Ovary (tissue), 7 donors: ENCODE measurements at regions not wholly inside any gene's neighbourhood (a gene's known extent, or its start where the extent isn't known, plus 50 kb on each side); places are given as distances from the start of the nearest gene placed in this dataset.

Source experiments
- DNase-seq, 5 donors: peaks; one replicate each; pipeline ENCODE4 v3.0.0-alpha.2; 2019 to 2020
- H3K27ac ChIP-seq, 2 donors: fragments of 200-600 bp; one replicate each; pipeline versions ENCODE4 v1.5.1 to v1.8.0; 2019 to 2022
- H3K27me3 ChIP-seq: fragments of 200-600 bp; one replicate; pipeline ENCODE4 v1.8.0; 2022
- H3K36me3 ChIP-seq: fragments of 200-600 bp; sonication (generic); one replicate; pipeline ENCODE4 v1.5.1; 2019
- H3K4me1 ChIP-seq: one replicate; pipeline ENCODE4 v1.8.1; 2013; ENCODE audit warnings: mild to moderate bottlenecking, moderate library complexity; ENCODE audit not compliant: insufficient read depth
- H3K4me3 ChIP-seq: fragments of 200-600 bp; sonication (generic); one replicate; pipeline ENCODE4 v1.5.1; 2017
- H3K9me3 ChIP-seq, 2 donors: fragments of 200-600 bp in 1 of 2; sonication (generic) in 1 of 2; one replicate each; pipeline versions ENCODE4 v1.5.1 to v1.8.1; 2013 to 2019; ENCODE audit warnings: mild to moderate bottlenecking in 1 of 2, moderate library complexity in 1 of 2
- CTCF ChIP-seq, 3 donors: fragments of 450-650 bp in 2 of 3; fragments of 200-600 bp in 1 of 3; IDR thresholded peaks; one replicate each; pipeline versions ENCODE4 v1.5.1 to v1.8.0; 2016 to 2022; ENCODE audit warnings: antibody characterized with exemption in 3 of 3, mild to moderate bottlenecking in 1 of 3
- EP300 ChIP-seq: sonication (generic); formaldehyde crosslinking; IDR thresholded peaks from one replicate; pipeline ENCODE4 v1.6.1; 2017; ENCODE audit warnings: antibody characterized with exemption
- POLR2A ChIP-seq: fragments of 450-650 bp; IDR thresholded peaks from one replicate; pipeline ENCODE4 v1.6.1; 2017; ENCODE audit warnings: antibody characterized with exemption, mild to moderate bottlenecking, moderate library complexity
- WGBS, 3 donors: extraction: QIAGEN DNeasy Blood & Tissue Kit in 1 of 3; methylation state at CpG; one replicate each; pipeline versions ENCODE4 v1.1.5 to v1.1.7; 2013 to 2017; 5-methylcytosine and 5-hydroxymethylcytosine counted together
- intact Hi-C, 4 donors: fragments of 100-400 bp; cut with DNase I; formaldehyde crosslinking; loops; one replicate each; pipeline versions ENCODE4 v1.11.0 to v1.15.1; 2022 to 2023
- donor health status: DM: no; HTN: no; CAD: no; lungs with moderate emphysema.
- donor health status: DM: no; HTN: no; CAD: no.
- donor health status: Bipolar disorder and iron deficiency.
- donor health status: DM: no; HTN: no; CAD: no.
- donor health status: DM: yes; HTN: yes; CAD: no.

- WGBS, 3 donors: 91 to 96% (median 93%) methylated on average over 3 of the region's 3 CpGs
- DNase-seq: no peak
- no peak overlapping the region for H3K27ac ChIP-seq
- H3K27me3 ChIP-seq: no peaks in the 10 kb centered on the region
- no peaks in the 10 kb centered on the region for H3K4me1 ChIP-seq
- H3K9me3 ChIP-seq: no peaks in the 10 kb centered on the region
- intact Hi-C loops: no loop called here
- H3K4me3 ChIP-seq: no peak overlapping the region
- TF ChIP-seq POLR2A (no peak), EP300 (no peak), CTCF (IDR thresholded peaks at IDR 0.05) (no peak)
- H3K36me3 ChIP-seq: no peaks in the 10 kb centered on the region
Measured at GRCh38 chr12:77299001-77299400, 233.6 kb upstream of the E2F7 start.

DNA sequence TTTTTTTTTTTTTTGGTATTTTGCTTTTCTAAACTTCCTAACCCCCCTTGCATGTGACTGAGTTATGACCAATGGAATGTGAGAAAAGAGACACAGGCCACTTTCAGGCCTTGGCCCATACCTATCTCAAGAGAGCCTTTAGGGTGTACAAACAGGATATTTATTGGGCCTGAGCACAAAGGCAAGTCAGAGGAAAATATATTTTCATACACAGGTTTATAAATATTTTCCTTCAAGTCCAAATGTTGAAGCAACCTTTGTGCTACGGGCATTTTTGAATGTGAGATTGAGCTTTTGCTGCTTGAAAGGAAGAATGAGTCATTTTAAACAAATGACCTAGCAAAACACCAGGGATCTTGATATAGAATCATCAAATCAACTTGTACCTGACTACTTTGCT is 228.6 kb upstream of the E2F7 start:
- no peaks in the 10 kb centered on the region for H3K27me3 ChIP-seq
- H3K9me3 ChIP-seq: no peaks in the 10 kb centered on the region
- TF ChIP-seq POLR2A (no peak), CTCF (IDR thresholded peaks at IDR 0.05) (no peak), EP300 (no peak)
- no peak overlapping the region for H3K4me3 ChIP-seq
- H3K27ac ChIP-seq: no peak overlapping the region
- WGBS, 3 donors: 55 to 79% (median 65%) methylated on average over 1 of the region's 1 CpG
- H3K4me1 ChIP-seq: no peaks in the 10 kb centered on the region
- intact Hi-C loops: no loop called here
- H3K36me3 ChIP-seq: no peaks in the 10 kb centered on the region
- no peak for DNase-seq

DNA sequence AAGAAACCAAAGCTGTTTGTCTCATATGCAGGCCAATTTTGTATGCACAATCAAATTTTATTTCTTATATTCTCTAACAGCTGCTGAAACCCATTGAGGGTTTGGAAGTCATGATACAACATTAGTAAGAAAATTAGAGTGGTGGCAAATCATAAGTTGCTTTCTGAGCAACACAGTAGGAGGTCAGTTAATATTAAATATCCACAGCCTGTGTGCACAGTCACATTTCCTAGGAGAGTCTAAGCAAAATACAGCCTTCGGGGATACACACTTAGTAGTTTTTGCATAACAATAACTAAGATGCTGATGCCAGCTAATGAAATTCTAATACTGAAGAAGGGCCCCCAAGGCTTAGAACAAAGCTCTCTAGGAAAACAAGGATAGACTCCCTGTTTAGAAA is 209.6 kb upstream of the E2F7 start:
- TF ChIP-seq POLR2A (no peak), CTCF (IDR thresholded peaks at IDR 0.05) (no peak), EP300 (no peak)
- Histone ChIP-seq H3K9me3 (no peaks in the 10 kb centered on the region), H3K36me3 (no peaks in the 10 kb centered on the region), H3K27ac (no peak overlapping the region), H3K27me3 (no peaks in the 10 kb centered on the region), H3K4me3 (no peak overlapping the region), H3K4me1 (no peaks in the 10 kb centered on the region)
- no peak for DNase-seq
- intact Hi-C loops: loop anchor here in 1 of 4 donors (5.0 kb wide), 1 partner anchor 368 kb away; no protein-coding TSS in a partner anchor
- WGBS, 3 donors: 84 to 93% (median 86%) methylated on average over 1 of the region's 1 CpG

DNA sequence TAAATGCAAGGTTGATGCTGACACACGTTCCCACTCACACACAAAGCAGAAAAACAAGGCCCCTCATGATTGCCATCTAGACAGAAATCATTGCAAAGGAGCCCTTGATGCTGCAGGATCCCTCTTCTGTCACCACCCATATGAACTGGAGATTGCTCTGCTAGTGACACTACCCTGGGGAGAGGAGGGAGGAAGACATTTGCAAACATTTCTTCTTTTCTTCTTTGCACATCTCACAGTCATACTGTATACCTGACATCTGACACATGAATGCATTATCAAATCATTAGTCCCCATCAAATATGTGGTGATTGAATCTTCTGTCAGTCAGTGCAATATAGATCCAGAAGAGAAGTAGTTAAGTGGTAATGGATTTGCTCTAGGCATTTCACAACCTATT is 208.5 kb upstream of the E2F7 start:
- Histone ChIP-seq H3K9me3 (no peaks in the 10 kb centered on the region), H3K4me3 (no peak overlapping the region), H3K27ac (no peak overlapping the region), H3K27me3 (no peaks in the 10 kb centered on the region), H3K36me3 (no peaks in the 10 kb centered on the region), H3K4me1 (no peaks in the 10 kb centered on the region)
- intact Hi-C loops: loop anchor here in 1 of 4 donors (5.0 kb wide), 1 partner anchor 367 kb away; no protein-coding TSS in a partner anchor
- no peak for DNase-seq
- 62 to 81% (median 71%) methylated on average over 1 of the region's 1 CpG for WGBS, 3 donors
- no peak for TF ChIP-seq POLR2A
- TF ChIP-seq EP300: no peak
- no peak for TF ChIP-seq CTCF (IDR thresholded peaks at IDR 0.05)
